ENCODE measurements at regions not wholly inside any gene's neighbourhood (a gene's known extent, or its start where the extent isn't known, plus 50 kb on each side); places are given as distances from the start of the nearest gene placed in this dataset.
"Not testable (repeated sequence)": the region's sequence is repeated elsewhere in the genome, so short reads cannot be mapped to it uniquely, and the experiment has no call there.

GRCh38 chr3:177703788-177704187 is 506.5 kb upstream of the TBL1XR1 start:
- no peaks in the 10 kb centered on the region for H3K27me3 Mint-ChIP-seq
- Histone ChIP-seq H3K4me1 (ENCODE audit: control insufficient read depth in 1 of 2, extremely low read depth in 1 of 2, insufficient read depth in 2 of 2, low read length in 2 of 2) (no peaks in the 10 kb centered on the region), H3K36me3 (ENCODE audit: control insufficient read depth in 2 of 2, extremely low read depth in 1 of 2, insufficient read depth in 1 of 2, low read length in 1 of 2) (no peaks in the 10 kb centered on the region), H3K27ac (ENCODE audit: low read length) (no peak overlapping the region), H3K4me3 (ENCODE audit: control insufficient read depth in 1 of 2, extremely low read depth in 1 of 2, low read length in 1 of 2) (no peak overlapping the region), H3K27me3 (replicated peaks in 1 of 2; ENCODE audit: control insufficient read depth in 2 of 2, extremely low read depth in 1 of 2, insufficient read depth in 2 of 2, low read length in 1 of 2) (no peaks in the 10 kb centered on the region), H3K9me3 (no peaks in the 10 kb centered on the region)
- H3K36me3 Mint-ChIP-seq = no peaks in the 10 kb centered on the region
- H3K4me1 Mint-ChIP-seq = no peaks in the 10 kb centered on the region
- H3K27ac Mint-ChIP-seq = no peak overlapping the region
- no CpG with 5 or more reads among the region's 3 CpGs for WGBS (ENCODE audit: insufficient coverage)
- POLR2A ChIA-PET = interaction anchor here in 1 of 2 donors (0.6 kb wide), 1 partner anchor 698 kb away, joined by 7 read pairs; no protein-coding TSS in a partner anchor
- DNase-seq = no peak
- H3K4me3 Mint-ChIP-seq = no peak overlapping the region
- no peaks in the 10 kb centered on the region for H3K9me3 Mint-ChIP-seq
- no peak for ATAC-seq (replicated peaks in 1 of 4)
- CTCF ChIA-PET = no interaction called here

- no peaks in the 10 kb centered on the region for H3K4me1 ChIP-seq (ENCODE audit: control insufficient read depth in 1 of 2, extremely low read depth in 1 of 2, insufficient read depth in 2 of 2, low read length in 2 of 2)
- H3K9me3 ChIP-seq = no peaks in the 10 kb centered on the region
- ChIA-PET CTCF (interaction anchor here in 1 of 2 donors (0.6 kb wide), 1 partner anchor 115 kb away, joined by 3 read pairs; no protein-coding TSS in a partner anchor), POLR2A (no interaction called here)
- Mint-ChIP-seq H3K36me3 (no peaks in the 10 kb centered on the region), H3K4me3 (no peak overlapping the region), H3K4me1 (no peaks in the 10 kb centered on the region), H3K9me3 (no peaks in the 10 kb centered on the region), H3K27ac (no peak overlapping the region), H3K27me3 (no peaks in the 10 kb centered on the region)
- no peaks in the 10 kb centered on the region for H3K36me3 ChIP-seq (ENCODE audit: control insufficient read depth in 2 of 2, extremely low read depth in 1 of 2, insufficient read depth in 1 of 2, low read length in 1 of 2)
- no peaks in the 10 kb centered on the region for H3K27me3 ChIP-seq (replicated peaks in 1 of 2; ENCODE audit: control insufficient read depth in 2 of 2, extremely low read depth in 1 of 2, insufficient read depth in 2 of 2, low read length in 1 of 2)
- no peak for ATAC-seq (replicated peaks in 1 of 4)
- DNase-seq = no peak
- no peak overlapping the region for H3K27ac ChIP-seq (ENCODE audit: low read length)
- 83% methylated on average over 1 of the region's 4 CpGs for WGBS (ENCODE audit: insufficient coverage)
- no peak overlapping the region for H3K4me3 ChIP-seq (ENCODE audit: control insufficient read depth in 1 of 2, extremely low read depth in 1 of 2, low read length in 1 of 2)
Measured at GRCh38 chr3:177705976-177706823, 508.9 kb upstream of the TBL1XR1 start.

GRCh38 chr3:177709470-177709869 is 512.2 kb upstream of the TBL1XR1 start:
- CTCF ChIA-PET; ATAC-seq (replicated peaks in 1 of 4); H3K36me3 ChIP-seq (ENCODE audit: control insufficient read depth in 2 of 2, extremely low read depth in 1 of 2, insufficient read depth in 1 of 2, low read length in 1 of 2); H3K27me3 ChIP-seq (replicated peaks in 1 of 2; ENCODE audit: control insufficient read depth in 2 of 2, extremely low read depth in 1 of 2, insufficient read depth in 2 of 2, low read length in 1 of 2); DNase-seq; H3K4me3 ChIP-seq (ENCODE audit: control insufficient read depth in 1 of 2, extremely low read depth in 1 of 2, low read length in 1 of 2); H3K4me1 Mint-ChIP-seq; H3K4me1 ChIP-seq (ENCODE audit: control insufficient read depth in 1 of 2, extremely low read depth in 1 of 2, insufficient read depth in 2 of 2, low read length in 2 of 2); H3K27me3 Mint-ChIP-seq; H3K9me3 Mint-ChIP-seq; H3K9me3 ChIP-seq; H3K36me3 Mint-ChIP-seq; H3K27ac ChIP-seq (ENCODE audit: low read length); H3K27ac Mint-ChIP-seq; H3K4me3 Mint-ChIP-seq: not testable (repeated sequence)
- WGBS (ENCODE audit: insufficient coverage) = 95% methylated on average over 3 of the region's 7 CpGs
- POLR2A ChIA-PET = interaction anchor here in 1 of 2 donors (0.6 kb wide), 1 partner anchor 578 kb away, joined by 6 read pairs; no protein-coding TSS in a partner anchor

- CTCF ChIA-PET = no interaction called here
Measured at GRCh38 chr3:177710506-177710905, 513.2 kb upstream of the TBL1XR1 start.

GRCh38 chr3:177711637-177712036 is 514.4 kb upstream of the TBL1XR1 start:
- Mint-ChIP-seq H3K27ac (no peak overlapping the region), H3K4me1 (no peaks in the 10 kb centered on the region), H3K4me3 (no peak overlapping the region), H3K27me3 (peaks cover 0 to 4% of the 10 kb centered on the region in 2 donors), H3K36me3 (no peaks in the 10 kb centered on the region), H3K9me3 (no peaks in the 10 kb centered on the region)
- CTCF ChIA-PET = no interaction called here
- no peaks in the 10 kb centered on the region for H3K27me3 ChIP-seq (replicated peaks in 1 of 2; ENCODE audit: control insufficient read depth in 2 of 2, extremely low read depth in 1 of 2, insufficient read depth in 2 of 2, low read length in 1 of 2)
- ATAC-seq (replicated peaks in 1 of 4) (no peak), DNase-seq (no peak)
- WGBS (ENCODE audit: insufficient coverage) = 94% methylated on average over 2 of the region's 4 CpGs
- H3K4me3 ChIP-seq (ENCODE audit: control insufficient read depth in 1 of 2, extremely low read depth in 1 of 2, low read length in 1 of 2) = no peak overlapping the region
- POLR2A ChIA-PET = interaction anchor here in 1 of 2 donors (0.6 kb wide), 1 partner anchor 413 kb away, joined by 3 read pairs; no protein-coding TSS in a partner anchor
- no peaks in the 10 kb centered on the region for H3K9me3 ChIP-seq
- no peaks in the 10 kb centered on the region for H3K36me3 ChIP-seq (ENCODE audit: control insufficient read depth in 2 of 2, extremely low read depth in 1 of 2, insufficient read depth in 1 of 2, low read length in 1 of 2)
- H3K27ac ChIP-seq (ENCODE audit: low read length) = no peak overlapping the region
- no peaks in the 10 kb centered on the region for H3K4me1 ChIP-seq (ENCODE audit: control insufficient read depth in 1 of 2, extremely low read depth in 1 of 2, insufficient read depth in 2 of 2, low read length in 2 of 2)

More at GRCh38 chr3:177710506-177710905, 513.2 kb upstream of the TBL1XR1 start:
- Mint-ChIP-seq H3K27ac (no peak overlapping the region), H3K4me1 (no peaks in the 10 kb centered on the region), H3K27me3 (no peaks in the 10 kb centered on the region), H3K4me3 (no peak overlapping the region), H3K9me3 (no peaks in the 10 kb centered on the region), H3K36me3 (no peaks in the 10 kb centered on the region)
- Histone ChIP-seq H3K36me3 (ENCODE audit: control insufficient read depth in 2 of 2, extremely low read depth in 1 of 2, insufficient read depth in 1 of 2, low read length in 1 of 2) (no peaks in the 10 kb centered on the region), H3K4me1 (ENCODE audit: control insufficient read depth in 1 of 2, extremely low read depth in 1 of 2, insufficient read depth in 2 of 2, low read length in 2 of 2) (no peaks in the 10 kb centered on the region), H3K27me3 (replicated peaks in 1 of 2; ENCODE audit: control insufficient read depth in 2 of 2, extremely low read depth in 1 of 2, insufficient read depth in 2 of 2, low read length in 1 of 2) (no peaks in the 10 kb centered on the region), H3K27ac (ENCODE audit: low read length) (no peak overlapping the region), H3K9me3 (no peaks in the 10 kb centered on the region), H3K4me3 (ENCODE audit: control insufficient read depth in 1 of 2, extremely low read depth in 1 of 2, low read length in 1 of 2) (no peak overlapping the region)
- POLR2A ChIA-PET = interaction anchor here in 1 of 2 donors (0.6 kb wide), 1 partner anchor 299 kb away, joined by 4 read pairs; no protein-coding TSS in a partner anchor
- ATAC-seq (replicated peaks in 1 of 4) (no peak), DNase-seq (no peak)

GRCh38 chr3:177713928-177714900 is 516.9 kb upstream of the TBL1XR1 start:
- H3K9me3 ChIP-seq = no peaks in the 10 kb centered on the region
- H3K27me3 Mint-ChIP-seq = peaks cover 0 to 4% of the 10 kb centered on the region in 2 donors
- no peaks in the 10 kb centered on the region for H3K36me3 Mint-ChIP-seq
- ChIA-PET POLR2A (no interaction called here), CTCF (interaction anchor here in 1 of 2 donors (0.6 kb wide), 1 partner anchor 115 kb away, joined by 5 read pairs; no protein-coding TSS in a partner anchor)
- no peak for ATAC-seq (replicated peaks in 1 of 4)
- H3K27me3 ChIP-seq (replicated peaks in 1 of 2; ENCODE audit: control insufficient read depth in 2 of 2, extremely low read depth in 1 of 2, insufficient read depth in 2 of 2, low read length in 1 of 2) = no peaks in the 10 kb centered on the region
- H3K9me3 Mint-ChIP-seq = no peaks in the 10 kb centered on the region
- H3K4me1 Mint-ChIP-seq = no peaks in the 10 kb centered on the region
- 100% methylated on average over 1 of the region's 3 CpGs for WGBS (ENCODE audit: insufficient coverage)
- H3K4me3 Mint-ChIP-seq = no peak overlapping the region
- no peak overlapping the region for H3K4me3 ChIP-seq (ENCODE audit: control insufficient read depth in 1 of 2, extremely low read depth in 1 of 2, low read length in 1 of 2)
- no peak overlapping the region for H3K27ac ChIP-seq (ENCODE audit: low read length)
- no peaks in the 10 kb centered on the region for H3K4me1 ChIP-seq (ENCODE audit: control insufficient read depth in 1 of 2, extremely low read depth in 1 of 2, insufficient read depth in 2 of 2, low read length in 2 of 2)
- no peak for DNase-seq
- H3K27ac Mint-ChIP-seq = no peak overlapping the region
- no peaks in the 10 kb centered on the region for H3K36me3 ChIP-seq (ENCODE audit: control insufficient read depth in 2 of 2, extremely low read depth in 1 of 2, insufficient read depth in 1 of 2, low read length in 1 of 2)
